K562 (cell line): ENCODE measurements at regions not wholly inside any gene's neighbourhood (a gene's known extent, or its start where the extent isn't known, plus 50 kb on each side); places are given as distances from the start of the nearest gene placed in this dataset.

Experiments
- ATAC-seq: fragments of 200-7000 bp; cut with Tn5 transposase; 3 replicates; pipeline ENCODE4 v1.9.1; 2020; ENCODE audit warnings: moderate library complexity
- BruUV-seq: library from RNA; stranded (reverse); fragments of 400-500 nt; replicated peaks from 2 replicates; lab custom pipeline; 2021; lab: Mats Ljungman, UMichigan
- CTCF ChIA-PET: fragments of 300-600 bp; formaldehyde crosslinking; extraction: SDS; loops from one replicate; lab custom pipeline; 2021; ENCODE audit warnings: low intra/inter-chr PET ratio; lab: Yijun Ruan, JAX
- POLR2A ChIA-PET: fragments of 300-600, 350-650 bp; sonication (Branson Sonifier 250); formaldehyde crosslinking; extraction: SDS; loops from one replicate; lab custom pipeline; 2021; ENCODE audit warnings: antibody characterized with exemption, inconsistent platforms; lab: Yijun Ruan, JAX
- DNase-seq, 4 experiments: peaks; one replicate each; pipeline versions ENCODE4 v3.0.0 to v3.0.0-alpha.2; 2011 to 2018; ENCODE audit warnings: low spot score in 3 of 4, mixed read lengths in 3 of 4; ENCODE audit errors: extremely low read depth in 1 of 4
- FAIRE-seq: peaks from 2 replicates; lab custom pipeline; 2011; peaks lifted over from hg19 to GRCh38; lab: Jason Lieb, UNC
- H2AFZ ChIP-seq: 2 replicates; pipeline ENCODE4 v1.6.0; 2011; ENCODE audit warnings: low read depth, low read length, control low read depth, inconsistent platforms
- H3K27ac ChIP-seq: fragments of 200-600 bp; 3 replicates; pipeline ENCODE4 v1.8.0; 2011; ENCODE audit warnings: low read depth, mild to moderate bottlenecking, control low read depth, inconsistent platforms, low read length, moderate library complexity, mixed read lengths; ENCODE audit errors: extremely low read depth
- H3K27me3 ChIP-seq, 2 experiments: fragments of 300-600 bp in 1 of 2; 2 replicates in 1 of 2; 3 replicates in 1 of 2; pipeline versions ENCODE4 v1.6.0 to v1.8.0; 2011; ENCODE audit warnings: inconsistent platforms in 2 of 2, low read length in 2 of 2, mild to moderate bottlenecking in 1 of 2, mixed read lengths in 1 of 2, moderate library complexity in 1 of 2; ENCODE audit not compliant: control insufficient read depth in 2 of 2, insufficient read depth in 2 of 2
- H3K36me3 ChIP-seq: fragments of 300-600 bp; 3 replicates; pipeline ENCODE4 v1.8.0; 2011; ENCODE audit warnings: mild to moderate bottlenecking, low read length, inconsistent platforms; ENCODE audit not compliant: control insufficient read depth, insufficient read depth
- H3K4me1 ChIP-seq, 2 experiments: fragments of 200-600 bp in 1 of 2; replicated peaks in 1 of 2; 2 replicates in 1 of 2; 3 replicates in 1 of 2; pipeline versions ENCODE4 v1.5.1 to v1.8.0; 2011; ENCODE audit warnings: inconsistent platforms in 2 of 2, low read length in 2 of 2, mild to moderate bottlenecking in 1 of 2, mixed read lengths in 1 of 2, moderate library complexity in 1 of 2; ENCODE audit not compliant: control insufficient read depth in 2 of 2, insufficient read depth in 2 of 2
- H3K4me2 ChIP-seq: 2 replicates; pipeline ENCODE4 v1.6.1; 2011; ENCODE audit warnings: low read length, control low read depth, inconsistent platforms, mixed read lengths; ENCODE audit not compliant: insufficient read depth
- H3K4me3 ChIP-seq: fragments of 200-600 bp; sonication (generic), shearing (Covaris generic); 2 replicates; pipeline ENCODE4 v1.5.1; 2016; ENCODE audit warnings: control low read depth, inconsistent platforms
- H3K79me2 ChIP-seq: fragments of 200-600 bp; 3 replicates; pipeline ENCODE4 v1.8.0; 2011; ENCODE audit warnings: low read length, inconsistent platforms; ENCODE audit not compliant: control insufficient read depth, insufficient read depth
- H3K9ac ChIP-seq, 2 experiments: 2 replicates each; pipeline versions ENCODE4 v1.6.0 to v1.6.1; 2011; ENCODE audit warnings: low read depth in 2 of 2, low read length in 2 of 2, control low read depth in 1 of 2, inconsistent platforms in 1 of 2, mild to moderate bottlenecking in 1 of 2, mixed read lengths in 1 of 2; ENCODE audit not compliant: insufficient read depth in 1 of 2
- H3K9me1 ChIP-seq: one replicate; pipeline ENCODE4 v1.6.0; 2011; ENCODE audit warnings: inconsistent platforms, mild to moderate bottlenecking, low read length, moderate library complexity; ENCODE audit not compliant: control insufficient read depth, insufficient read depth
- H3K9me3 ChIP-seq: replicated peaks from 2 replicates; pipeline ENCODE4 v1.5.1; 2011; ENCODE audit warnings: low read depth, low read length, inconsistent platforms; ENCODE audit not compliant: control insufficient read depth, insufficient read depth
- H4K20me1 ChIP-seq: replicated peaks from 2 replicates; pipeline ENCODE4 v1.6.1; 2011; ENCODE audit warnings: low read length, inconsistent platforms, mixed read lengths; ENCODE audit not compliant: control insufficient read depth, insufficient read depth
- BRF2 ChIP-seq: IDR thresholded peaks from 3 replicates; pipeline ENCODE4 v1.6.1; 2011; ENCODE audit warnings: borderline replicate concordance, mild to moderate bottlenecking; ENCODE audit not compliant: insufficient read length, insufficient read depth
- CREB5 ChIP-seq: fragments of 250-450 bp; sonication (Bioruptor Pico); IDR thresholded peaks from 2 replicates; pipeline ENCODE4 v1.5.0; 2020; ENCODE audit warnings: mild to moderate bottlenecking
- KAT8 ChIP-seq: fragments of 450-650 bp; IDR thresholded peaks from 2 replicates; pipeline ENCODE4 v1.6.1; 2016; ENCODE audit warnings: low read depth, mild to moderate bottlenecking
- KLF1 ChIP-seq: fragments of 450-650 bp; IDR thresholded peaks from 2 replicates; pipeline ENCODE4 v1.6.1; 2016; ENCODE audit warnings: missing genetic modification characterization, missing compliant biosample characterization
- NUFIP1 ChIP-seq: fragments of 450-650 bp; IDR thresholded peaks from 2 replicates; pipeline ENCODE4 v1.6.1; 2018; ENCODE audit not compliant: partially characterized antibody
- SRF ChIP-seq, 2 experiments: fragments of 250-450, 450-650 bp in 1 of 2; sonication (Bioruptor Pico) in 1 of 2; sonication (generic) in 1 of 2; formaldehyde crosslinking; IDR thresholded peaks; 2 replicates each; pipeline versions ENCODE4 v1.5.0 to v1.5.1; 2020 to 2022; ENCODE audit warnings: mild to moderate bottlenecking in 1 of 2, missing genetic modification reagents in 1 of 2
- USF2 ChIP-seq: sonication (generic); formaldehyde crosslinking; IDR thresholded peaks from 2 replicates; pipeline ENCODE4 v1.5.0; 2020; ENCODE audit warnings: missing genetic modification reagents
- ZBTB33 ChIP-seq: sonication (generic); formaldehyde crosslinking; IDR thresholded peaks from 2 replicates; pipeline ENCODE4 v1.8.1; 2023; ENCODE audit warnings: mild to moderate bottlenecking, missing genetic modification reagents
- ZNF668 ChIP-seq: fragments of 250-450 bp; sonication (Bioruptor Pico); IDR thresholded peaks from 2 replicates; pipeline ENCODE4 v1.8.0; 2022; ENCODE audit warnings: mild to moderate bottlenecking, inconsistent platforms
- WGBS: fragments of 100-300 bp; shearing (Covaris generic); methylation state at CpG from one replicate; pipeline ENCODE4 v1.1.6; 2016; ENCODE audit warnings: low coverage, mixed read lengths; ENCODE audit not compliant: insufficient coverage; ENCODE audit errors: missing lambda C conversion rate; 5-methylcytosine and 5-hydroxymethylcytosine counted together
- in situ Hi-C: fragments of 300-500 bp; cut with MboI; formaldehyde crosslinking; loops from 4 replicates; pipeline ENCODE4 v1.15.0; 2018; ENCODE audit warnings: inconsistent platforms, mixed read lengths
- intact Hi-C: fragments of 100-400 bp; cut with micrococcal nuclease; formaldehyde crosslinking; loops from 2 replicates; pipeline ENCODE4 v1.14.2; 2022

- Histone ChIP-seq H3K27me3 (no peaks in the 10 kb centered on the region), H3K9me3 (no peaks in the 10 kb centered on the region), H3K27ac (no peak overlapping the region), H3K79me2 (peaks cover 99% of the 10 kb centered on the region), H3K36me3 (peaks cover 74% of the 10 kb centered on the region; the same call in 2 of the 3 replicates), H3K9ac (no peak overlapping the region), H3K4me2 (no peak overlapping the region), H3K9me1 (peaks cover 23% of the 10 kb centered on the region), H4K20me1 (peaks cover 88% of the 10 kb centered on the region), H2AFZ (no peak overlapping the region), H3K4me3 (no peak overlapping the region), H3K4me1 (peaks cover 16 to 72% of the 10 kb centered on the region in 2 experiments)
- WGBS = 68% methylated on average over 9 of the region's 9 CpGs
- no peak for ATAC-seq
- no peak for FAIRE-seq
- BruUV-seq = no TSS peak
- ChIA-PET CTCF (no interaction called here), POLR2A (interaction anchor here (0.7 kb wide), 1 partner anchor 11 kb away, joined by 3 read pairs; no protein-coding TSS in a partner anchor)
- intact Hi-C loops = no loop called here
- in situ Hi-C loops = no loop called here
- TF ChIP-seq SRF (CRISPR knock-in tag; IDR thresholded peaks at IDR 0.05) = no peak
- DNase-seq = no peak
Observed at GRCh38 chr19:28500982-28501630, 711.8 kb downstream of the UQCRFS1 start.

- intact Hi-C loops (no loop called here), in situ Hi-C loops (no loop called here)
- no peaks in the 10 kb centered on the region for H3K27me3 ChIP-seq
- no TSS peak for BruUV-seq
- H3K27ac ChIP-seq = no peak overlapping the region
- no peak overlapping the region; the same call in 1 of the 2 replicates for H3K4me2 ChIP-seq
- CTCF ChIA-PET = no interaction called here
- DNase-seq (no peak), FAIRE-seq (no peak), ATAC-seq (no peak)
- peaks cover 20% of the 10 kb centered on the region for H3K9me1 ChIP-seq
- H3K4me1 ChIP-seq = peaks cover 16 to 66% of the 10 kb centered on the region in 2 experiments
- peaks cover 66% of the 10 kb centered on the region; the same call in 2 of the 3 replicates for H3K36me3 ChIP-seq
- H3K79me2 ChIP-seq = peaks cover 94% of the 10 kb centered on the region
- H3K9me3 ChIP-seq = no peaks in the 10 kb centered on the region
- H4K20me1 ChIP-seq = peaks cover 80% of the 10 kb centered on the region
- POLR2A ChIA-PET = interaction anchor here (0.6 to 1.1 kb wide), 2 partner anchors 19 to 27 kb away, joined by 3 read pairs; no protein-coding TSS in a partner anchor
- no peak overlapping the region for H2AFZ ChIP-seq
- H3K4me3 ChIP-seq = no peak overlapping the region
- 48% methylated on average over 3 of the region's 3 CpGs for WGBS
- H3K9ac ChIP-seq = 0 out of 4 replicates have a peak overlapping the region, but pooled peaks of 1 of the 2 experiments have one; percentile 59
- TF ChIP-seq KAT8 = no peak
- TF ChIP-seq NUFIP1 = no peak
- no peak for TF ChIP-seq BRF2
- no peak for TF ChIP-seq CREB5
- TF ChIP-seq ZBTB33 = no peak
- no peak for TF ChIP-seq KLF1 (tag)
- TF ChIP-seq ZNF668 (CRISPR knock-in tag) = no peak
- no peak for TF ChIP-seq USF2 (CRISPR knock-in tag)
Observed at GRCh38 chr19:28500296-28500695, 712.7 kb downstream of the UQCRFS1 start.
